ENCODE measurements at regions not wholly inside any gene's neighbourhood (a gene's known extent, or its start where the extent isn't known, plus 50 kb on each side); places are given as distances from the start of the nearest gene placed in this dataset.

- Histone ChIP-seq H3K27me3 (replicated peaks; ENCODE audit: insufficient read depth) (no peaks in the 10 kb centered on the region), H3K27ac (no peak overlapping the region), H3K4me3 (no peak overlapping the region), H3K36me3 (no peaks in the 10 kb centered on the region), H3K9me3 (no peaks in the 10 kb centered on the region), H3K4me1 (ENCODE audit: control insufficient read depth in 1 of 2, low read depth in 2 of 2) (no peaks in the 10 kb centered on the region)
- TF ChIP-seq CTCF (IDR thresholded peaks at IDR 0.05) = no peak
- ATAC-seq (ENCODE audit: insufficient number of reproducible peaks, low FRiP score, low read depth) (no peak), DNase-seq (ENCODE audit: low spot score) (no peak)
These were observed 141.0 kb downstream of the ENGASE start for GRCh38 chr17:79215631-79216030.

GRCh38 chr17:79214940-79215604 lies 140.4 kb downstream of the ENGASE start:
- H3K27ac ChIP-seq = no peak overlapping the region
- TF ChIP-seq CTCF (IDR thresholded peaks at IDR 0.05) = no peak
- no peak for ATAC-seq (ENCODE audit: insufficient number of reproducible peaks, low FRiP score, low read depth)
- no peaks in the 10 kb centered on the region for H3K27me3 ChIP-seq (replicated peaks; ENCODE audit: insufficient read depth)
- H3K36me3 ChIP-seq = no peaks in the 10 kb centered on the region
- H3K9me3 ChIP-seq = no peaks in the 10 kb centered on the region
- DNase-seq (ENCODE audit: low spot score) = no peak
- no peaks in the 10 kb centered on the region for H3K4me1 ChIP-seq (ENCODE audit: control insufficient read depth in 1 of 2, low read depth in 2 of 2)
- no peak overlapping the region for H3K4me3 ChIP-seq

GRCh38 chr17:79214459-79214858 lies 139.8 kb downstream of the ENGASE start:
- DNase-seq (ENCODE audit: low spot score) (no peak), ATAC-seq (ENCODE audit: insufficient number of reproducible peaks, low FRiP score, low read depth) (no peak)
- H3K4me1 ChIP-seq (ENCODE audit: control insufficient read depth in 1 of 2, low read depth in 2 of 2) = no peaks in the 10 kb centered on the region
- no peaks in the 10 kb centered on the region for H3K36me3 ChIP-seq
- no peak overlapping the region for H3K27ac ChIP-seq
- no peaks in the 10 kb centered on the region for H3K27me3 ChIP-seq (replicated peaks; ENCODE audit: insufficient read depth)
- TF ChIP-seq CTCF (IDR thresholded peaks at IDR 0.05) = no peak
- H3K9me3 ChIP-seq = no peaks in the 10 kb centered on the region
- H3K4me3 ChIP-seq = no peak overlapping the region

GRCh38 chr17:79213305-79213704 lies 138.7 kb downstream of the ENGASE start:
- no peaks in the 10 kb centered on the region for H3K9me3 ChIP-seq
- no peaks in the 10 kb centered on the region for H3K36me3 ChIP-seq
- H3K27ac ChIP-seq = no peak overlapping the region
- ATAC-seq (ENCODE audit: insufficient number of reproducible peaks, low FRiP score, low read depth) (no peak), DNase-seq (ENCODE audit: low spot score) (no peak)
- TF ChIP-seq CTCF (IDR thresholded peaks at IDR 0.05) = no peak
- H3K27me3 ChIP-seq (replicated peaks; ENCODE audit: insufficient read depth) = no peaks in the 10 kb centered on the region
- H3K4me3 ChIP-seq = no peak overlapping the region
- H3K4me1 ChIP-seq (ENCODE audit: control insufficient read depth in 1 of 2, low read depth in 2 of 2) = no peaks in the 10 kb centered on the region

GRCh38 chr17:79212149-79213087 lies 137.8 kb downstream of the ENGASE start:
- Histone ChIP-seq H3K27ac (no peak overlapping the region), H3K27me3 (replicated peaks; ENCODE audit: insufficient read depth) (no peaks in the 10 kb centered on the region), H3K36me3 (no peaks in the 10 kb centered on the region), H3K9me3 (no peaks in the 10 kb centered on the region), H3K4me1 (ENCODE audit: control insufficient read depth in 1 of 2, low read depth in 2 of 2) (no peaks in the 10 kb centered on the region), H3K4me3 (no peak overlapping the region)
- no peak for TF ChIP-seq CTCF (IDR thresholded peaks at IDR 0.05)
- ATAC-seq (ENCODE audit: insufficient number of reproducible peaks, low FRiP score, low read depth) (no peak), DNase-seq (ENCODE audit: low spot score) (no peak)

All from thoracic aorta (tissue), 2 donors.